ENCODE measurements at regions not wholly inside any gene's neighbourhood (a gene's known extent, or its start where the extent isn't known, plus 50 kb on each side); places are given as distances from the start of the nearest gene placed in this dataset.

GRCh38 chr20:54385746-54386145 lies 89.6 kb upstream of the DOK5 start:
- no peak overlapping the region for H3K27ac Mint-ChIP-seq

DNA sequence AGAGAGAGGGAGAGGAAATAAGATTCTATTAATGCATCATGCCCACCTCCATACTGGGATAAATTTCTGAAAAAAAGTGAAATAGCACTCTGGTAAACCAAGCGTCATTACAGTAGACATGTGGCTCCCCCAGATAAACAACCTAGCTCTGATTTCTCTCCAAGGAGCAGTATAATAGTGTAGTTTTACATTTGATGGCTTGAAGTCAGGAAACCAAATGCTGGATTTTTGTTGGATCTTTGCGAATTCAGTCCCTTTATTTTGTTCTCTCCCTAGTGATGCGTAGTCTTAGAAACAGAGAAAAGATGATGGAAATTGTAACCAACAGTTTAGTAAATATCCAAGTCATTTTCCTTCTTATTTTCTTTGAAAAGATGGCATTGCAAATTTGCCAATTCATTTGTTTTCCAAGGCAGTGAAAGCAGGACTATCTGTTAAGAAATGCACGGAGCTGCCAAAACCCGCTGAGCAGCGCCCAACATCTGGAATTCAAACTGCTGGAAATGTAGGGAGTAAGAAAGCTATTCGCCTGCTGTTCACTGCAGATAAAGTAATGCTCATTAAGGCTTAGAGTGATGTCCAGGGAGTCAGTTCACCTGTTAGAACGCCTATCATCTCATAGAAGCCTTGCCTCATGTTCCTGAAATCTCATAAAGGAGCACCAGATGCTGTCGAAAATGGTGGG lies 85.7 kb upstream of the DOK5 start:
- Mint-ChIP-seq H3K36me3 (ENCODE audit: low read depth) (no peaks in the 10 kb centered on the region), H3K27me3 (ENCODE audit: insufficient read depth) (no peaks in the 10 kb centered on the region), H3K27ac (no peak overlapping the region), H3K4me3 (no peak overlapping the region), H3K4me1 (ENCODE audit: low read depth) (no peaks in the 10 kb centered on the region), H3K9me3 (peaks cover 5% of the 10 kb centered on the region)
- no peak for DNase-seq (ENCODE audit: low spot score)
- intact Hi-C loops (cut with micrococcal nuclease) = no loop called here

More at GRCh38 chr20:54385746-54386145, 89.6 kb upstream of the DOK5 start:
- no peak for DNase-seq (ENCODE audit: low spot score)
- Mint-ChIP-seq H3K27me3 (ENCODE audit: insufficient read depth) (no peaks in the 10 kb centered on the region), H3K4me1 (ENCODE audit: low read depth) (no peaks in the 10 kb centered on the region), H3K36me3 (ENCODE audit: low read depth) (no peaks in the 10 kb centered on the region), H3K4me3 (no peak overlapping the region), H3K9me3 (peaks cover 9% of the 10 kb centered on the region)
- intact Hi-C loops (cut with micrococcal nuclease) = no loop called here

DNA sequence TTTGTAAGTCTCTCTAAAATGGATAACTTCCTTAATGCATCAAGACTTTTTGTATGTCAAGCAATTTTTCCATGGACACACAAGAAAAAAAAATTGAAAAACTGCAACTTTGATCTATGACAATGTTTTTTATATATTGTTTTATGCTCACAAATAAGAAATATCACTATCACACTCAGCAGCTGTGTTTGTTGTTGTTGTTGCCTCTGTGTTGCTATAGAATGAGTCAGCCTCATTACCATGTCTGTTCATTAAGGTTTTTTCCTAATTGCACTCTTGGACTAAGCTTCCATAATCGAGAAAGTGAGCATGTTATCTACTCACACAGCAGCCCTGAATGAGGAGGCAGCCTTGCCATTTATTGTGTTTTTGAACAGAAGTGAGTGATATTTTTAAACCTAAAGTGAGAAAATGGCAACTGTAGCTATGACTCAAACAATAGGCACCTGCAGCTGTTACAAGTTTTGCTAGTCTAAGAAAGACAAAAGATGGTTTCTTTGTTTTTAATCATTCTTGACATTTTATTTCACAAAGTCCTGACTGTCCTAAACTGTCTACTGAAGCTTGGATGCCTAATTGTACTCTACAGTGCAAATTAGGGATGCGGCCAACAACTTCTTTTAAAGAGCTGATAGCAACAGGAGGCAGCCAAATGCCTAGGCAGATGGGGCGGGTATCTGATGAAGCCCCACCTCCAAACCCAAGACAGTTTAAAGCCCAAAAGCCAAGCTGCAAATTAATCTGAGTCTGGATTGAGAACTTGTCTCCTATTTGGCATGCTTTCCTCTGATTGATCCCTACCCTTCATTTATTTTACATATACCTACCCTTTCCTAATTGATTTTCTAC lies 77.9 kb upstream of the DOK5 start:
- no peaks in the 10 kb centered on the region for H3K27me3 Mint-ChIP-seq (ENCODE audit: insufficient read depth)
- no peak for DNase-seq (ENCODE audit: low spot score)
- H3K27ac Mint-ChIP-seq = no peak overlapping the region
- H3K4me1 Mint-ChIP-seq (ENCODE audit: low read depth) = no peaks in the 10 kb centered on the region
- no peaks in the 10 kb centered on the region for H3K36me3 Mint-ChIP-seq (ENCODE audit: low read depth)
- peaks cover 4% of the 10 kb centered on the region for H3K9me3 Mint-ChIP-seq
- intact Hi-C loops (cut with micrococcal nuclease) = no loop called here
- no peak overlapping the region for H3K4me3 Mint-ChIP-seq

DNA sequence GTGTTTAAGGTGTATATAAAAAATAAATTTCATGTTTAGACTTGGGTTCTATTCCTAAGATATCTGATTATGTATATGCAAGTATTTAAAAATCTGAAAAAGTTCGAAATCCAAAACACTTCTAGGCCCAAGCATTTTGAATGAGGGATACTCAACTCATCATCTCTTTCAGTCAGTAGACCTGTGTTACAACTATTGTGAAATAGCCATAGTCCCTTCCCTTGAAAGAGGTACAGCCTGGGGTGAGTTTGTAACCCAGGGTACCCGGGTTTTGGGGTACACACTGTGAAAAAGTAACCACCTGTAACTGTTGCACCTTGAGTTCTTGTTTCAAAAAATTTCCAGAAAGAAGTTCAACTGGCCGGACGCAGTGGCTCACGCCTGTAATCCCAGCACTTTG lies 76.6 kb upstream of the DOK5 start:
- H3K4me1 Mint-ChIP-seq (ENCODE audit: low read depth) = no peaks in the 10 kb centered on the region
- H3K36me3 Mint-ChIP-seq (ENCODE audit: low read depth) = no peaks in the 10 kb centered on the region
- no peaks in the 10 kb centered on the region for H3K27me3 Mint-ChIP-seq (ENCODE audit: insufficient read depth)
- no peak overlapping the region for H3K27ac Mint-ChIP-seq
- H3K9me3 Mint-ChIP-seq = peaks cover 4% of the 10 kb centered on the region
- intact Hi-C loops (cut with micrococcal nuclease) = no loop called here
- DNase-seq (ENCODE audit: low spot score) = no peak
- H3K4me3 Mint-ChIP-seq = no peak overlapping the region

GRCh38 chr20:54405540-54405939 lies 69.9 kb upstream of the DOK5 start:
- intact Hi-C loops (cut with micrococcal nuclease) = no loop called here
- no peak for DNase-seq (ENCODE audit: low spot score)
- Mint-ChIP-seq H3K27ac (no peak overlapping the region), H3K4me3 (no peak overlapping the region), H3K9me3 (no peaks in the 10 kb centered on the region), H3K36me3 (ENCODE audit: low read depth) (no peaks in the 10 kb centered on the region), H3K4me1 (ENCODE audit: low read depth) (no peaks in the 10 kb centered on the region), H3K27me3 (ENCODE audit: insufficient read depth) (peaks cover 3% of the 10 kb centered on the region)

DNA sequence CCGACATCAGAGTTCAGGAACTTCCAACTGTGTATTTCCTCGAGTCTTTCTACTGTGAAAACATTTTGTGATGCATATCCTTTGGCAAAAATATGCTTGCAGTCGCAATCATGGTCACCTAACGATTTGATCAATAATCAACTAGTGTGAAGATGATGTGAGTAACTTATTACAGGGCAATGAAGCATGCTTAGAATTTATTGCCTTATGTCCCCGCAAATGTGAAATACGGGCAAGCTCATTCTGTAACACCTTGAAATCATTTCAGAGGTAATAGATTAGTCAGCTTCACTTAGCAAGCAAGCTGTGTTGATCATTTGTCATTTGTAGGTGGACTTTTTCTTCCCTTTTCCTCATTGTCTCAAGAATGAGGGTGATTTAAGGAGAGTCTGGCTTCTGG lies 67.9 kb upstream of the DOK5 start:
- no peaks in the 10 kb centered on the region for H3K4me1 Mint-ChIP-seq (ENCODE audit: low read depth)
- H3K36me3 Mint-ChIP-seq (ENCODE audit: low read depth) = no peaks in the 10 kb centered on the region
- no peak for DNase-seq (ENCODE audit: low spot score)
- no peak overlapping the region for H3K4me3 Mint-ChIP-seq
- peaks cover 3% of the 10 kb centered on the region for H3K27me3 Mint-ChIP-seq (ENCODE audit: insufficient read depth)
- no peaks in the 10 kb centered on the region for H3K9me3 Mint-ChIP-seq
- intact Hi-C loops (cut with micrococcal nuclease) = no loop called here
- no peak overlapping the region for H3K27ac Mint-ChIP-seq

DNA sequence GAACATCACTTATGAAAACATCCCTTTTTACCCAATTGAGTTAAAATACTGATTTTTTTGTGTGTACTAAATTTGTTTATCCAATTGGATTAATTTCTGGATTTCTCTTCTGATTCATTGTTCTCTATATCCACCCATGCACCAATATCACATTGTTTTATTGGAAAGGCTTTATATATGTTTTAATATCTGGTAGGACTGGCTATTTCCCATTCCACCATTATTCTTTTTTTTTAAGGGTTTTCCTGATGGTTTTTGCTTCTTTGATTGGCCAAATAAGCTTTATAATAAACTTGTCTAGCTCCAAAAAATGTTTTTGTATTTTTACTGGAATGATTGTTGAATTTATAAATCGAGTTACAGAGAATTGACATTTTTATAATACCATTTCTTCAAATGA lies 59.4 kb upstream of the DOK5 start:
- intact Hi-C loops (cut with micrococcal nuclease) = no loop called here
- Mint-ChIP-seq H3K4me3 (no peak overlapping the region), H3K27me3 (ENCODE audit: insufficient read depth) (no peaks in the 10 kb centered on the region), H3K9me3 (no peaks in the 10 kb centered on the region), H3K27ac (no peak overlapping the region), H3K4me1 (ENCODE audit: low read depth) (no peaks in the 10 kb centered on the region), H3K36me3 (ENCODE audit: low read depth) (no peaks in the 10 kb centered on the region)
- no peak for DNase-seq (ENCODE audit: low spot score)

DNA sequence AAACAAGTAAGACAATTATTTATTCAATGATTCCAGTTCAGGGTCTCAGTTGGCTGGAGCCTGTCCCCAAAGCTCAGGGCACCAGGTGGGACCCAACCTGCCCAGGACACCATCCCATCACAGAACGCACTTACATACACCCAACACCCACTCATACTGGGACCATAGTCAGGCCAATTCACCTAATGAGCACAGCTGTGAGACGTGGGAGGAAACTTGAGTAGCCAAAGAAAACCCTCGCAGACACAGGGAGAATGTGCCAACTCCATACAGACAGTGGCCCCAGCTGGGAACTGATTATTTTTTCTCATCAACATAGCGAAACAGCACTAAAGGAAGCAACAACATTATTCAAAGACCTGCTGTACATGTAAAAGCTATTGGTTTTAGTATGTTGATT lies 58.6 kb upstream of the DOK5 start:
- Mint-ChIP-seq H3K4me3 (no peak overlapping the region), H3K36me3 (ENCODE audit: low read depth) (no peaks in the 10 kb centered on the region), H3K27ac (no peak overlapping the region), H3K4me1 (ENCODE audit: low read depth) (no peaks in the 10 kb centered on the region), H3K9me3 (no peaks in the 10 kb centered on the region), H3K27me3 (ENCODE audit: insufficient read depth) (no peaks in the 10 kb centered on the region)
- intact Hi-C loops (cut with micrococcal nuclease) = no loop called here
- no peak for DNase-seq (ENCODE audit: low spot score)

- Mint-ChIP-seq H3K4me1 (ENCODE audit: low read depth) (no peaks in the 10 kb centered on the region), H3K4me3 (no peak overlapping the region), H3K36me3 (ENCODE audit: low read depth) (no peaks in the 10 kb centered on the region), H3K27ac (no peak overlapping the region), H3K9me3 (no peaks in the 10 kb centered on the region), H3K27me3 (ENCODE audit: insufficient read depth) (no peaks in the 10 kb centered on the region)
- DNase-seq (ENCODE audit: low spot score) = no peak
- intact Hi-C loops (cut with micrococcal nuclease) = no loop called here
Measured at GRCh38 chr20:54419531-54419930, 55.9 kb upstream of the DOK5 start.

Measured in activated T-helper 1 cell treated with anti-CD3 and anti-CD28 coated beads, Interleukin-12 subunit alpha, Interleukin-12 subunit beta, Interleukin-2, Interleukin-4 antibody, amounts not matched to agents 30 ng/mL and 10 ng/mL and 1 ng/mL, durations not matched to agents 14 hours and 24 hours and 36 hours (primary cell).